Liver (tissue), 7 donors: ENCODE measurements at regions not wholly inside any gene's neighbourhood (a gene's known extent, or its start where the extent isn't known, plus 50 kb on each side); places are given as distances from the start of the nearest gene placed in this dataset.
"Not testable (repeated sequence)": the region's sequence is repeated elsewhere in the genome, so short reads cannot be mapped to it uniquely, and the experiment has no call there.

Source experiments
- DNase-seq: peaks from one replicate; pipeline ENCODE4 v3.0.0-alpha.2; 2017; ENCODE audit warnings: low spot score
- H3K27ac ChIP-seq, 2 donors: one replicate each; pipeline ENCODE4 v1.7.0; 2013; ENCODE audit warnings: inconsistent platforms in 2 of 2, low read length in 2 of 2, control low read depth in 1 of 2, low read depth in 1 of 2, mild to moderate bottlenecking in 1 of 2
- H3K27me3 ChIP-seq, 4 donors: one replicate each; pipeline versions ENCODE4 v1.6.1 to v1.7.0; 2013; ENCODE audit warnings: low read length in 3 of 4, inconsistent platforms in 1 of 4, mild to moderate bottlenecking in 1 of 4, moderate library complexity in 1 of 4; ENCODE audit not compliant: control insufficient read depth in 4 of 4, insufficient read depth in 4 of 4
- H3K36me3 ChIP-seq, 4 donors: one replicate each; pipeline versions ENCODE4 v1.6.1 to v1.7.0; 2013; ENCODE audit warnings: low read length in 3 of 4, mild to moderate bottlenecking in 3 of 4, low read depth in 1 of 4, moderate library complexity in 1 of 4; ENCODE audit not compliant: control insufficient read depth in 4 of 4, insufficient read depth in 3 of 4
- H3K4me1 ChIP-seq, 4 donors: one replicate each; pipeline versions ENCODE4 v1.6.1 to v1.7.0; 2013; ENCODE audit warnings: low read length in 3 of 4, mild to moderate bottlenecking in 3 of 4, moderate library complexity in 1 of 4; ENCODE audit not compliant: control insufficient read depth in 4 of 4, insufficient read depth in 4 of 4
- H3K4me3 ChIP-seq, 3 donors: one replicate each; pipeline versions ENCODE4 v1.6.1 to v1.7.0; 2013; ENCODE audit warnings: low read length in 3 of 3, control low read depth in 1 of 3, low read depth in 1 of 3, mild to moderate bottlenecking in 1 of 3
- H3K9ac ChIP-seq, 2 donors: one replicate each; pipeline ENCODE4 v1.7.0; 2013; ENCODE audit warnings: low read length in 2 of 2, mild to moderate bottlenecking in 2 of 2, moderate library complexity in 2 of 2, control low read depth in 1 of 2, low read depth in 1 of 2
- H3K9me3 ChIP-seq, 4 donors: one replicate each; pipeline versions ENCODE4 v1.6.1 to v1.7.0; 2013; ENCODE audit warnings: low read length in 3 of 4; ENCODE audit not compliant: control insufficient read depth in 4 of 4
- EGR1 ChIP-seq, 2 donors: IDR thresholded peaks; 2 replicates each; pipeline ENCODE4 v1.6.1; 2016 to 2018; ENCODE audit warnings: antibody characterized with exemption in 2 of 2, low read depth in 2 of 2
- FOXA1 ChIP-seq: IDR thresholded peaks from 2 replicates; pipeline ENCODE4 v1.6.1; 2016; ENCODE audit warnings: antibody characterized with exemption
- FOXA2 ChIP-seq: IDR thresholded peaks from 2 replicates; pipeline ENCODE4 v1.6.1; 2016; ENCODE audit warnings: antibody characterized with exemption
- GABPA ChIP-seq, 2 donors: IDR thresholded peaks in 1 of 2; conservative IDR thresholded peaks in 1 of 2; 2 replicates each; pipeline ENCODE4 v1.6.1; 2016; ENCODE audit warnings: antibody characterized with exemption in 2 of 2, mild to moderate bottlenecking in 1 of 2, moderate library complexity in 1 of 2
- HNF4A ChIP-seq, 2 donors: conservative IDR thresholded peaks; 2 replicates each; pipeline ENCODE4 v1.6.1; 2016; ENCODE audit warnings: antibody characterized with exemption in 2 of 2, mild to moderate bottlenecking in 2 of 2
- HNF4G ChIP-seq: IDR thresholded peaks from 2 replicates; pipeline ENCODE4 v1.6.1; 2016; ENCODE audit warnings: antibody characterized with exemption
- JUND ChIP-seq, 2 donors: IDR thresholded peaks; 2 replicates each; pipeline ENCODE4 v1.6.1; 2016; ENCODE audit warnings: antibody characterized with exemption in 2 of 2
- NR2F2 ChIP-seq: IDR thresholded peaks from 2 replicates; pipeline ENCODE4 v1.6.1; 2016; ENCODE audit warnings: antibody characterized with exemption
- RAD21 ChIP-seq, 2 donors: IDR thresholded peaks; 2 replicates each; pipeline ENCODE4 v1.6.1; 2016; ENCODE audit warnings: antibody characterized with exemption in 2 of 2, mild to moderate bottlenecking in 2 of 2
- RXRA ChIP-seq, 2 donors: IDR thresholded peaks; 2 replicates each; pipeline ENCODE4 v1.6.1; 2017 to 2018; ENCODE audit warnings: antibody characterized with exemption in 2 of 2, mild to moderate bottlenecking in 1 of 2
- SP1 ChIP-seq: IDR thresholded peaks from 2 replicates; pipeline ENCODE4 v1.6.1; 2018; ENCODE audit warnings: antibody characterized with exemption, mild to moderate bottlenecking
- TAF1 ChIP-seq: conservative IDR thresholded peaks from 2 replicates; pipeline ENCODE4 v1.6.1; 2016; ENCODE audit warnings: antibody characterized with exemption, mild to moderate bottlenecking
- YY1 ChIP-seq: IDR thresholded peaks from 2 replicates; pipeline ENCODE4 v1.6.1; 2016; ENCODE audit warnings: antibody characterized with exemption, mild to moderate bottlenecking
- WGBS: extraction: QIAGEN DNeasy Blood & Tissue Kit; methylation state at CpG from one replicate; pipeline ENCODE4 v1.1.7; 2013; 5-methylcytosine and 5-hydroxymethylcytosine counted together
- TF ChIP-seq, protein P1 (sequence below): IDR thresholded peaks from 2 replicates; pipeline ENCODE4 v1.6.1; 2016; ENCODE audit warnings: antibody characterized with exemption, mild to moderate bottlenecking
- TF ChIP-seq, protein P2 (sequence below): IDR thresholded peaks from 2 replicates; pipeline ENCODE4 v1.6.1; 2016; ENCODE audit warnings: antibody characterized with exemption
- TF ChIP-seq, protein P3 (sequence below): IDR thresholded peaks from 2 replicates; pipeline ENCODE4 v1.6.1; 2016; ENCODE audit warnings: antibody characterized with exemption
- donor health status: healthy.
- donor health status: healthy.
- donor health status: healthy.
- donor health status: healthy.

GRCh38 chr21:35189077-35189863 is 140.2 kb upstream of the RUNX1 start:
- no peaks in the 10 kb centered on the region for H3K4me1 ChIP-seq
- TF ChIP-seq TAF1 = no peak
- TF ChIP-seq, protein P1, sequence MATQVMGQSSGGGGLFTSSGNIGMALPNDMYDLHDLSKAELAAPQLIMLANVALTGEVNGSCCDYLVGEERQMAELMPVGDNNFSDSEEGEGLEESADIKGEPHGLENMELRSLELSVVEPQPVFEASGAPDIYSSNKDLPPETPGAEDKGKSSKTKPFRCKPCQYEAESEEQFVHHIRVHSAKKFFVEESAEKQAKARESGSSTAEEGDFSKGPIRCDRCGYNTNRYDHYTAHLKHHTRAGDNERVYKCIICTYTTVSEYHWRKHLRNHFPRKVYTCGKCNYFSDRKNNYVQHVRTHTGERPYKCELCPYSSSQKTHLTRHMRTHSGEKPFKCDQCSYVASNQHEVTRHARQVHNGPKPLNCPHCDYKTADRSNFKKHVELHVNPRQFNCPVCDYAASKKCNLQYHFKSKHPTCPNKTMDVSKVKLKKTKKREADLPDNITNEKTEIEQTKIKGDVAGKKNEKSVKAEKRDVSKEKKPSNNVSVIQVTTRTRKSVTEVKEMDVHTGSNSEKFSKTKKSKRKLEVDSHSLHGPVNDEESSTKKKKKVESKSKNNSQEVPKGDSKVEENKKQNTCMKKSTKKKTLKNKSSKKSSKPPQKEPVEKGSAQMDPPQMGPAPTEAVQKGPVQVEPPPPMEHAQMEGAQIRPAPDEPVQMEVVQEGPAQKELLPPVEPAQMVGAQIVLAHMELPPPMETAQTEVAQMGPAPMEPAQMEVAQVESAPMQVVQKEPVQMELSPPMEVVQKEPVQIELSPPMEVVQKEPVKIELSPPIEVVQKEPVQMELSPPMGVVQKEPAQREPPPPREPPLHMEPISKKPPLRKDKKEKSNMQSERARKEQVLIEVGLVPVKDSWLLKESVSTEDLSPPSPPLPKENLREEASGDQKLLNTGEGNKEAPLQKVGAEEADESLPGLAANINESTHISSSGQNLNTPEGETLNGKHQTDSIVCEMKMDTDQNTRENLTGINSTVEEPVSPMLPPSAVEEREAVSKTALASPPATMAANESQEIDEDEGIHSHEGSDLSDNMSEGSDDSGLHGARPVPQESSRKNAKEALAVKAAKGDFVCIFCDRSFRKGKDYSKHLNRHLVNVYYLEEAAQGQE = no peak
- no peak for TF ChIP-seq RAD21 (IDR thresholded peaks at IDR 0.05)
- no peak for TF ChIP-seq EGR1 (IDR thresholded peaks at IDR 0.05; ENCODE audit: low read depth in 2 of 2)
- TF ChIP-seq YY1 = no peak
- TF ChIP-seq GABPA (IDR thresholded peaks at IDR 0.05 in 1 of 2, conservative IDR thresholded peaks at IDR 0.05 in 1 of 2) = no peak
- no peak for TF ChIP-seq NR2F2
- TF ChIP-seq, protein P2, sequence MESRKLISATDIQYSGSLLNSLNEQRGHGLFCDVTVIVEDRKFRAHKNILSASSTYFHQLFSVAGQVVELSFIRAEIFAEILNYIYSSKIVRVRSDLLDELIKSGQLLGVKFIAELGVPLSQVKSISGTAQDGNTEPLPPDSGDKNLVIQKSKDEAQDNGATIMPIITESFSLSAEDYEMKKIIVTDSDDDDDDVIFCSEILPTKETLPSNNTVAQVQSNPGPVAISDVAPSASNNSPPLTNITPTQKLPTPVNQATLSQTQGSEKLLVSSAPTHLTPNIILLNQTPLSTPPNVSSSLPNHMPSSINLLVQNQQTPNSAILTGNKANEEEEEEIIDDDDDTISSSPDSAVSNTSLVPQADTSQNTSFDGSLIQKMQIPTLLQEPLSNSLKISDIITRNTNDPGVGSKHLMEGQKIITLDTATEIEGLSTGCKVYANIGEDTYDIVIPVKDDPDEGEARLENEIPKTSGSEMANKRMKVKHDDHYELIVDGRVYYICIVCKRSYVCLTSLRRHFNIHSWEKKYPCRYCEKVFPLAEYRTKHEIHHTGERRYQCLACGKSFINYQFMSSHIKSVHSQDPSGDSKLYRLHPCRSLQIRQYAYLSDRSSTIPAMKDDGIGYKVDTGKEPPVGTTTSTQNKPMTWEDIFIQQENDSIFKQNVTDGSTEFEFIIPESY = no peak
- no peak for TF ChIP-seq FOXA1
- no peak for TF ChIP-seq HNF4G
- no peak for TF ChIP-seq FOXA2
- TF ChIP-seq RXRA (IDR thresholded peaks at IDR 0.05) = no peak
- no peak for DNase-seq
- WGBS = 63% methylated on average over 8 of the region's 8 CpGs
- H3K4me3 ChIP-seq = no peak overlapping the region
- H3K36me3 ChIP-seq = no peaks in the 10 kb centered on the region
- H3K27ac ChIP-seq = no peak overlapping the region
- H3K9me3 ChIP-seq = no peaks in the 10 kb centered on the region
- H3K27me3 ChIP-seq = peaks cover 0 to 6% (median 0%) of the 10 kb centered on the region in 4 donors
- H3K9ac ChIP-seq = no peak overlapping the region

DNA sequence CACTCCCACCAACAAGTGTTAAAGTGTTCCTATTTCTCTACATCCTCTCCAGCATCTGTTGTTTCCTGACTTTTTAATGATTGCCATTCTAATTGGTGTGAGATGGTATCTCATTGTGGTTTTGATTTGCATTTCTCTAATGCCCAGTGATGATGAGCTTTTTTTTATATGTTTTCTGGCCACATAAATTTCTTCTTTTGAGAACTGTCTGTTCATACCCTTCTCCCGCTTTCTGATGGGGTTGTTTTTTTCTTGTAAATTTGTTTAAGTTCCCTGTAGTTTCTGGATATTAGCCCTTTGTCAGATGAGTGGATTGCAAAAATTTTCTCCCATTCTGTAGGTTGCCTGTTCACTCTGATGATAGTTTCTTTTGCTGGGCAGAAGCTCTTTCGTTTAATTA is 134.3 kb upstream of the RUNX1 start:
- H3K4me3 ChIP-seq, H3K9ac ChIP-seq, H3K9me3 ChIP-seq, H3K36me3 ChIP-seq, H3K27me3 ChIP-seq, H3K4me1 ChIP-seq, H3K27ac ChIP-seq, DNase-seq: not testable (repeated sequence)
- 72% methylated on average over 2 of the region's 2 CpGs for WGBS

- no peak overlapping the region for H3K4me3 ChIP-seq
- no peak overlapping the region for H3K27ac ChIP-seq
- H3K9ac ChIP-seq = no peak overlapping the region
- no peak for DNase-seq
- H3K27me3 ChIP-seq = no peaks in the 10 kb centered on the region
- 71% methylated on average over 1 of the region's 1 CpG for WGBS
- no peaks in the 10 kb centered on the region for H3K9me3 ChIP-seq
- H3K36me3 ChIP-seq = no peaks in the 10 kb centered on the region
- no peaks in the 10 kb centered on the region for H3K4me1 ChIP-seq
- no peak for TF ChIP-seq FOXA2
- no peak for TF ChIP-seq FOXA1
- no peak for TF ChIP-seq HNF4G
- TF ChIP-seq SP1 = no peak
- no peak for TF ChIP-seq NR2F2
- TF ChIP-seq, protein P1 = no peak
- TF ChIP-seq, protein P3, sequence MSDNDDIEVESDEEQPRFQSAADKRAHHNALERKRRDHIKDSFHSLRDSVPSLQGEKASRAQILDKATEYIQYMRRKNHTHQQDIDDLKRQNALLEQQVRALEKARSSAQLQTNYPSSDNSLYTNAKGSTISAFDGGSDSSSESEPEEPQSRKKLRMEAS = no peak
- TF ChIP-seq TAF1 = no peak
- no peak for TF ChIP-seq JUND (IDR thresholded peaks at IDR 0.05)
- no peak for TF ChIP-seq YY1
- TF ChIP-seq RAD21 (IDR thresholded peaks at IDR 0.05) = no peak
- no peak for TF ChIP-seq HNF4A (conservative IDR thresholded peaks at IDR 0.05)
Observed at GRCh38 chr21:35179990-35180540, 131.0 kb upstream of the RUNX1 start.
